Adrenal gland (tissue), 9 donors: ENCODE measurements at regions not wholly inside any gene's neighbourhood (a gene's known extent, or its start where the extent isn't known, plus 50 kb on each side); places are given as distances from the start of the nearest gene placed in this dataset.

Experiments used
- DNase-seq, 7 donors: peaks; one replicate each; pipeline ENCODE4 v3.0.0-alpha.2; 2019 to 2020
- H3K27ac ChIP-seq, 5 donors: fragments of 200-600 bp; sonication (generic) in 4 of 5; 1 replicate in 3 of 5; 2 replicates in 2 of 5; pipeline versions ENCODE4 v1.5.1 to v1.8.0; 2016 to 2020; ENCODE audit warnings: mild to moderate bottlenecking in 1 of 5
- H3K27me3 ChIP-seq: fragments of 200-600 bp; 2 replicates; pipeline ENCODE4 v1.8.0; 2021
- H3K36me3 ChIP-seq, 2 donors: fragments of 200-600 bp; replicated peaks in 1 of 2; 1 replicate in 1 of 2; 2 replicates in 1 of 2; pipeline versions ENCODE4 v1.5.1 to v1.8.0; 2018 to 2022
- H3K4me1 ChIP-seq, 2 donors: fragments of 200-600 bp; replicated peaks in 1 of 2; 1 replicate in 1 of 2; 2 replicates in 1 of 2; pipeline versions ENCODE4 v1.5.1 to v1.8.0; 2018 to 2021
- H3K4me3 ChIP-seq, 4 donors: fragments of 200-600 bp; sonication (generic) in 3 of 4; one replicate each; pipeline ENCODE4 v1.5.1; 2016 to 2018
- H3K9me3 ChIP-seq, 3 donors: fragments of 200-600 bp; sonication (generic) in 1 of 3; replicated peaks in 1 of 3; 1 replicate in 2 of 3; 2 replicates in 1 of 3; pipeline versions ENCODE4 v1.5.1 to v1.8.0; 2016 to 2021
- CTCF ChIP-seq, 6 experiments: fragments of 450-650 bp in 4 of 6; fragments of 200-600 bp in 2 of 6; sonication (generic) in 1 of 6; IDR thresholded peaks; 1 replicate in 5 of 6; 2 replicates in 1 of 6; pipeline versions ENCODE4 v1.5.1 to v1.8.0; 2016 to 2021; ENCODE audit warnings: antibody characterized with exemption in 6 of 6, mild to moderate bottlenecking in 2 of 6, moderate library complexity in 1 of 6
- POLR2A ChIP-seq, 2 donors: fragments of 450-650 bp; IDR thresholded peaks; one replicate each; pipeline ENCODE4 v1.6.1; 2017; ENCODE audit warnings: antibody characterized with exemption in 2 of 2, mild to moderate bottlenecking in 2 of 2, moderate library complexity in 1 of 2
- WGBS, 4 donors: extraction: QIAGEN DNeasy Blood & Tissue Kit in 2 of 4; methylation state at CpG; one replicate each; pipeline versions ENCODE4 v1.1.5 to v1.1.7; 2013 to 2017; 5-methylcytosine and 5-hydroxymethylcytosine counted together
- intact Hi-C, 2 donors: fragments of 100-400 bp; cut with DNase I; formaldehyde crosslinking; loops; one replicate each; pipeline versions ENCODE4 v1.14.1 to v1.15.0; 2022 to 2023
- donor health status: healthy with polysubstance abuse.
- donor health status: Bipolar disorder and iron deficiency.
- donor health status: DM: yes; HTN: yes; CAD: no.
- donor health status: DM: no; HTN: no; CAD: no.
- donor health status: DM: no; HTN: no; CAD: no.

GRCh38 chr9:16924311-16924915 lies 53.9 kb upstream of the BNC2 start:
- Histone ChIP-seq H3K9me3 (no peaks in the 10 kb centered on the region), H3K27ac (no peak overlapping the region), H3K27me3 (no peaks in the 10 kb centered on the region), H3K4me3 (no peak overlapping the region), H3K4me1 (no peaks in the 10 kb centered on the region), H3K36me3 (no peaks in the 10 kb centered on the region)
- TF ChIP-seq CTCF (IDR thresholded peaks at IDR 0.05) (no peak), POLR2A (IDR thresholded peaks at IDR 0.05) (no peak)
- WGBS, 4 donors: 92 to 96% (median 95%) methylated on average over 19 to 32 of the region's 32 CpGs
- intact Hi-C loops: no loop called here
- DNase-seq: no peak

DNA sequence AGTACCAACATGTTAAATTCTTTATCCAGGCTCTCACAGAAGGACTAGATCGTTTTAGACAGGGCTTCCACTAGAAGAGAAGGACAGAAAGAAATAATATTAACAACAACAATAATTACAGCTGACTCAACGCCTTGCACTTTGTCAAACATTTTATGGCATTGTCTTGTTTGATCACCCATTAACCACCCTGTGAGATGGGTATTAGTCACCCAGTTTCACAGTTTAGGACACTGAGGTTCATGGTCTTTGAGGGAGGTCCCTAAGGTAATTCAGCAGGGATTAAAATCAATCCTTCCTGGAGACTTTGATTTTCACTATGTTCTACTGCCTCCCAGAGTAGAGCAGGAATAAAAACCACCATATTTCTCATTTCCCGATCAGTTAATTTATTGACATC lies 51.4 kb upstream of the BNC2 start:
- Histone ChIP-seq H3K9me3 (no peaks in the 10 kb centered on the region), H3K4me3 (no peak overlapping the region), H3K4me1 (no peaks in the 10 kb centered on the region), H3K27me3 (no peaks in the 10 kb centered on the region), H3K27ac (no peak overlapping the region), H3K36me3 (no peaks in the 10 kb centered on the region)
- TF ChIP-seq CTCF (IDR thresholded peaks at IDR 0.05) (no peak), POLR2A (IDR thresholded peaks at IDR 0.05) (no peak)
- WGBS, 4 donors: 44 to 72% (median 62%) methylated on average over 3 of the region's 3 CpGs
- intact Hi-C loops: no loop called here
- no peak for DNase-seq
